Gastrocnemius medialis (tissue), 4 donors: ENCODE measurements at regions not wholly inside any gene's neighbourhood (a gene's known extent, or its start where the extent isn't known, plus 50 kb on each side); places are given as distances from the start of the nearest gene placed in this dataset.
"Not testable (repeated sequence)": the region's sequence is repeated elsewhere in the genome, so short reads cannot be mapped to it uniquely, and the experiment has no call there.

Source experiments
- ATAC-seq, 2 donors: fragments of 150-250 bp; one replicate each; pipeline ENCODE4 v1.9.1; 2016
- DNase-seq, 2 donors: peaks; one replicate each; pipeline ENCODE4 v3.0.0-alpha.2; 2019
- H3K27ac ChIP-seq, 4 donors: fragments of 200-600 bp; sonication (generic); 1 replicate in 1 of 4; 2 replicates in 3 of 4; pipeline ENCODE4 v1.5.1; 2016 to 2018; ENCODE audit warnings: mild to moderate bottlenecking in 2 of 4, moderate library complexity in 1 of 4
- H3K27me3 ChIP-seq, 3 donors: fragments of 200-600 bp; sonication (generic) in 2 of 3; 1 replicate in 1 of 3; 2 replicates in 2 of 3; pipeline versions ENCODE4 v1.5.1 to v1.6.0; 2016 to 2019; ENCODE audit warnings: mild to moderate bottlenecking in 1 of 3, moderate library complexity in 1 of 3
- H3K36me3 ChIP-seq, 2 donors: fragments of 200-600 bp; sonication (generic) in 1 of 2; one replicate each; pipeline ENCODE4 v1.5.1; 2017 to 2018
- H3K4me1 ChIP-seq, 2 donors: fragments of 200-600 bp; sonication (generic) in 1 of 2; one replicate each; pipeline ENCODE4 v1.5.1; 2016 to 2017; ENCODE audit warnings: mild to moderate bottlenecking in 2 of 2
- H3K4me3 ChIP-seq, 4 donors: fragments of 200-600 bp; sonication (generic) in 3 of 4; 1 replicate in 1 of 4; 2 replicates in 3 of 4; pipeline ENCODE4 v1.5.1; 2016 to 2019; ENCODE audit warnings: mild to moderate bottlenecking in 2 of 4
- H3K9me3 ChIP-seq, 3 donors: fragments of 200-600 bp; sonication (generic) in 2 of 3; 1 replicate in 1 of 3; 2 replicates in 2 of 3; pipeline ENCODE4 v1.5.1; 2016 to 2019
- POLR2A ChIP-seq, 2 donors: fragments of 450-650 bp; IDR thresholded peaks; one replicate each; pipeline ENCODE4 v1.6.1; 2017; ENCODE audit warnings: antibody characterized with exemption in 2 of 2, mild to moderate bottlenecking in 2 of 2, moderate library complexity in 2 of 2
- in situ Hi-C, 4 donors: fragments of 200-750 bp; cut with MboI; loops; one replicate each; pipeline versions ENCODE4 v1.15.0 to v1.8.0; 2017; ENCODE audit warnings: low sequenced_read_pairs in 4 of 4
- intact Hi-C: fragments of 100-400 bp; cut with DNase I; formaldehyde crosslinking; loops from one replicate; pipeline ENCODE4 v1.15.1; 2023; ENCODE audit warnings: low total_unique reads
- TF ChIP-seq, protein P1 (sequence below), 5 experiments: fragments of 450-650 bp in 3 of 5; fragments of 200-600 bp in 2 of 5; sonication (generic) in 2 of 5; IDR thresholded peaks in 4 of 5; conservative IDR thresholded peaks in 1 of 5; 1 replicate in 4 of 5; 2 replicates in 1 of 5; pipeline ENCODE4 v1.5.1; 2016 to 2019; ENCODE audit warnings: antibody characterized with exemption in 5 of 5, mild to moderate bottlenecking in 3 of 5, moderate library complexity in 3 of 5

DNA sequence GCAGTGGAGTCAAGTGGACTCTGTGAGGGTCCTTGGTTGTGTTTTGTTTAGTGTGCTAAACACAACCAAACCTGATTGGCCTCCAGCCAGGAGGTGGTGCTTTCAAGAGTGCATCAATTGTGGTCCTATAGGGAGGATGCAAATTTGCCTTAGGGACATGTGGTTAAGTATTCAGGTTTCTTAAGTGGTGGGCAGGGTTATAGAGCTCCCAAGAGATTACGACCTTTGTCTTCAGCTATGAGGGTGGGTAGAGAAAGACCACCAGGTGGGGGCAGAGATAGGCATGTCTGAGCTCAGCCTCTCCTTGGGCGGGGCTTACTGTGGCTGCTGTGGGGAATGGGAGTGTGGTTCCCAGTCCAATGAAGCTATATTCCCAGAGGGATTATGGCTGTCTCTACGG is 186.6 kb downstream of the SQOR start:
- no peaks in the 10 kb centered on the region for H3K36me3 ChIP-seq
- in situ Hi-C loops = no loop called here

DNA sequence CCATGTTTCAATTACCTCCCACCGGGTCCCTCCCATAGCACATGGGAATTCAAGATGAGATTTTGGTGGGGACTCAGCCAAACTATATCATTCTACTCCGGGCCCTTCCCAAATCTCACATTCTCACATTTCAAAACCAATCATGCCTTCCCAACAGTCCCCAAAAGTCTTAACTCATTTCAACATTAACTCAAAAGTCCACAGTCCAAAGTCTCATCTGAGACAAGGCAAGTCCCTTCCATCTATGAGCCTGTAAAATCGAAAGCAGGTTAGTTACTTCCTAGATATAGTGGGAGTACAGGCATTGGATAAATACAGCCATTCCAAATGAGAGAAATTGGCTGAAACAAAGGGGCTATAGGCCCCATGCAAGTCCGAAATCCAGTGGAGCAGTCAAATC is 188.1 kb downstream of the SQOR start:
- intact Hi-C loops, ATAC-seq: not testable (repeated sequence)

More for the DNA sequence above, 186.6 kb downstream of the SQOR start:
- no peaks in the 10 kb centered on the region for H3K9me3 ChIP-seq
- H3K4me1 ChIP-seq = no peaks in the 10 kb centered on the region
- no peaks in the 10 kb centered on the region for H3K27me3 ChIP-seq
- TF ChIP-seq, protein P1, sequence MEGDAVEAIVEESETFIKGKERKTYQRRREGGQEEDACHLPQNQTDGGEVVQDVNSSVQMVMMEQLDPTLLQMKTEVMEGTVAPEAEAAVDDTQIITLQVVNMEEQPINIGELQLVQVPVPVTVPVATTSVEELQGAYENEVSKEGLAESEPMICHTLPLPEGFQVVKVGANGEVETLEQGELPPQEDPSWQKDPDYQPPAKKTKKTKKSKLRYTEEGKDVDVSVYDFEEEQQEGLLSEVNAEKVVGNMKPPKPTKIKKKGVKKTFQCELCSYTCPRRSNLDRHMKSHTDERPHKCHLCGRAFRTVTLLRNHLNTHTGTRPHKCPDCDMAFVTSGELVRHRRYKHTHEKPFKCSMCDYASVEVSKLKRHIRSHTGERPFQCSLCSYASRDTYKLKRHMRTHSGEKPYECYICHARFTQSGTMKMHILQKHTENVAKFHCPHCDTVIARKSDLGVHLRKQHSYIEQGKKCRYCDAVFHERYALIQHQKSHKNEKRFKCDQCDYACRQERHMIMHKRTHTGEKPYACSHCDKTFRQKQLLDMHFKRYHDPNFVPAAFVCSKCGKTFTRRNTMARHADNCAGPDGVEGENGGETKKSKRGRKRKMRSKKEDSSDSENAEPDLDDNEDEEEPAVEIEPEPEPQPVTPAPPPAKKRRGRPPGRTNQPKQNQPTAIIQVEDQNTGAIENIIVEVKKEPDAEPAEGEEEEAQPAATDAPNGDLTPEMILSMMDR (IDR thresholded peaks at IDR 0.05 in 4 of 5, conservative IDR thresholded peaks at IDR 0.05 in 1 of 5) = no peak
- TF ChIP-seq POLR2A (IDR thresholded peaks at IDR 0.05) = no peak
- H3K27ac ChIP-seq = no peak overlapping the region
- ATAC-seq (no peak), DNase-seq (no peak)
- intact Hi-C loops = no loop called here
- H3K4me3 ChIP-seq = no peak overlapping the region

DNA sequence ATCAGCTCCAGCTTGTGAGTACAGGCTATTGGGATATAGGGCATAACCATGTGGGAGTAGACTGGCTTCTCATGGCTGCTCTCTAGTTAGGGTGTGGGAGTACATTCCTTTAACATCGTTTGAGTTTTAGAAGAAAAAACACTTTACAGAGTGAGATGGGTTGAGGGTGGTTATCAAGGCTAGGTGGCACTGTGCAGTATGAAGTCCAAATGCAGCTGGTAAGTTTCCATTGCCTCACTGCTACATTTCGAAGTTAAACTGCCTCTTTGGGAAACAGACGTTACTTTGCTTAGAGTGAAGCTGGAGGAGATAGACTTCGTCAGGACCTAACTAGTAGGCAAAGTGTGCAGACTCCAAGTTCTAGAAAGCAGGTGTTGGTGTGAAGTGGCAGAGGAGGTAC is 192.4 kb downstream of the SQOR start:
- Histone ChIP-seq H3K4me1 (no peaks in the 10 kb centered on the region), H3K36me3 (no peaks in the 10 kb centered on the region), H3K27ac (no peak overlapping the region), H3K4me3 (no peak overlapping the region), H3K9me3 (no peaks in the 10 kb centered on the region), H3K27me3 (no peaks in the 10 kb centered on the region)
- intact Hi-C loops = no loop called here
- no peak for DNase-seq
- ATAC-seq = no peak
- in situ Hi-C loops = no loop called here
- TF ChIP-seq, protein P1 (IDR thresholded peaks at IDR 0.05 in 4 of 5, conservative IDR thresholded peaks at IDR 0.05 in 1 of 5) = no peak
- no peak for TF ChIP-seq POLR2A (IDR thresholded peaks at IDR 0.05)

More for the DNA sequence above, 188.1 kb downstream of the SQOR start:
- H3K9me3 ChIP-seq, H3K27me3 ChIP-seq, DNase-seq, H3K4me3 ChIP-seq, H3K4me1 ChIP-seq, H3K27ac ChIP-seq, H3K36me3 ChIP-seq, in situ Hi-C loops: not testable (repeated sequence)

GRCh38 chr15:45827766-45828165 is 192.9 kb downstream of the SQOR start:
- intact Hi-C loops (no loop called here), in situ Hi-C loops (no loop called here)
- Histone ChIP-seq H3K27ac (no peak overlapping the region), H3K4me3 (no peak overlapping the region), H3K36me3 (no peaks in the 10 kb centered on the region), H3K27me3 (no peaks in the 10 kb centered on the region), H3K4me1 (no peaks in the 10 kb centered on the region), H3K9me3 (no peaks in the 10 kb centered on the region)
- DNase-seq (no peak), ATAC-seq (no peak)
- TF ChIP-seq POLR2A (IDR thresholded peaks at IDR 0.05) = no peak
- TF ChIP-seq, protein P1 (IDR thresholded peaks at IDR 0.05 in 4 of 5, conservative IDR thresholded peaks at IDR 0.05 in 1 of 5) = no peak

DNA sequence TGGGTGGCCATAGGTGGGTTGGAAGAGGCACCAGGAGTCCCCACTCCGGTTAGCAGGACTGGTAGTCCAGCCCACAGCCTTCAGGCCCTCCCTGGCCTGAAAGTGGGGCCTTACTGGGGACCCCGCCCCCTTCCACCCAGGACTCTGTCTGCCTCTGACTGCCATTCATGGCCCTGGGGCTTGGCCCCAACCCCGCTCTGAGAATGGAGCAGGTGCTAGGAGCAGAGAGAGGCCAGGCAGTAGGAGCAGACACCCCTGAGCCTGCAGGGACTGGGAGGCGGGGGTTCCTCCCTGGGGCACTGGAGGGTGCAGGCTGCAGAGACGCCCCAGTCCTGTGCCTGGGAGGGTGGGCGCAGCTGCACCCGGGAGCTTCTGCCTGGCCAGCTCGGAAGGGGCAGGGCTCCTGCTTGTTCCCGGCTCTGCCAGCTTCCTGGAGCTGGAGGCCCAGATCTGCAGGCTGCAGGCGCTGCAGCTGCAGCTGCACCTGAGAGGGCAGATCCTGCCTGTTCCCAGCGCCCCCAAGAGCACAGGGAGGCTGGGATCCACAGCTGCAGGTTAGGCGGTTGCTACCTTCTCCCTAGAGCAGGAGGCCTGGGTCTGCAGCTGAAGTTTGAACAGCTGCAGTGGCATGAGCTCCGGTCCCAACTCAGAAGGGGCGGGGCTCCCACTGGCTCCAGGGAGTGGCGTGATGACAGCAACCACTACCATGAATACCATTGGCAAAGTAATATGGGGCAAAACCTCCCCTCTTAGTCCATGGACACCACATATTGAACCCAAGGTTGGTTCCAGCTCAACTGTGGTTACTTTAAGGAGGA is 194.7 kb downstream of the SQOR start:
- H3K4me1 ChIP-seq = no peaks in the 10 kb centered on the region
- DNase-seq (no peak), ATAC-seq (no peak)
- H3K27ac ChIP-seq = no peak overlapping the region
- H3K4me3 ChIP-seq = no peak overlapping the region
- intact Hi-C loops = no loop called here
- no peaks in the 10 kb centered on the region for H3K36me3 ChIP-seq
- in situ Hi-C loops = no loop called here
- H3K9me3 ChIP-seq = no peaks in the 10 kb centered on the region
- TF ChIP-seq, protein P1 (IDR thresholded peaks at IDR 0.05 in 4 of 5, conservative IDR thresholded peaks at IDR 0.05 in 1 of 5) = no peak
- no peak for TF ChIP-seq POLR2A (IDR thresholded peaks at IDR 0.05)
- H3K27me3 ChIP-seq = no peaks in the 10 kb centered on the region
